GM23338 (cell line): ENCODE measurements at regions not wholly inside any gene's neighbourhood (a gene's known extent, or its start where the extent isn't known, plus 50 kb on each side); places are given as distances from the start of the nearest gene placed in this dataset.

Experiments
- CREB1 ChIP-seq: fragments of 250-450 bp; sonication (Bioruptor Pico); IDR thresholded peaks from 2 replicates; pipeline ENCODE4 v1.5.0; 2020; ENCODE audit warnings: low read depth, mild to moderate bottlenecking, moderate library complexity
- CTCF ChIP-seq, 2 experiments: fragments of 200-600 bp in 1 of 2; sonication (generic) in 1 of 2; conservative IDR thresholded peaks; 2 replicates each; pipeline versions ENCODE4 v1.5.1 to v1.6.1; 2016 to 2017; ENCODE audit warnings: antibody characterized with exemption in 2 of 2, low read depth in 2 of 2, mild to moderate bottlenecking in 2 of 2, moderate library complexity in 1 of 2
- ETS1 ChIP-seq: IDR thresholded peaks from 2 replicates; pipeline ENCODE4 v1.6.1; 2016; ENCODE audit warnings: antibody characterized with exemption
- EZH2 ChIP-seq: fragments of 200-600 bp; sonication (generic); IDR thresholded peaks from one replicate; pipeline ENCODE4 v1.8.0; 2017; ENCODE audit warnings: antibody characterized with exemption, mild to moderate bottlenecking, low read depth; ENCODE audit not compliant: unreplicated experiment
- EZH2phosphoT487 ChIP-seq: fragments of 200-600 bp; sonication (generic); IDR thresholded peaks from one replicate; pipeline ENCODE4 v1.8.1; 2018; ENCODE audit warnings: antibody characterized with exemption; ENCODE audit not compliant: unreplicated experiment
- JUNB ChIP-seq: IDR thresholded peaks from one replicate; pipeline ENCODE4 v1.6.1; 2016; ENCODE audit warnings: antibody characterized with exemption; ENCODE audit not compliant: unreplicated experiment
- NANOG ChIP-seq: IDR thresholded peaks from 2 replicates; pipeline ENCODE4 v1.6.1; 2016; ENCODE audit warnings: antibody characterized with exemption, borderline replicate concordance
- POLR2AphosphoS5 ChIP-seq: IDR thresholded peaks from 2 replicates; pipeline ENCODE4 v1.6.1; 2016; ENCODE audit warnings: antibody characterized with exemption, low read depth
- REST ChIP-seq: IDR thresholded peaks from one replicate; pipeline ENCODE4 v1.6.1; 2018; ENCODE audit warnings: antibody characterized with exemption; ENCODE audit not compliant: unreplicated experiment
- STAT1 ChIP-seq: IDR thresholded peaks from one replicate; pipeline ENCODE4 v1.6.1; 2016; ENCODE audit warnings: antibody characterized with exemption; ENCODE audit not compliant: unreplicated experiment
- ZNF114 ChIP-seq: fragments of 250-450 bp; sonication (Bioruptor Pico); IDR thresholded peaks from 2 replicates; pipeline ENCODE4 v1.5.0; 2020; ENCODE audit warnings: mild to moderate bottlenecking, moderate library complexity
- ZNF331 ChIP-seq: fragments of 250-450 bp; sonication (Bioruptor Pico); IDR thresholded peaks from 2 replicates; pipeline ENCODE4 v1.5.0; 2020; ENCODE audit warnings: low read depth, mild to moderate bottlenecking, moderate library complexity
- ZNF462 ChIP-seq: fragments of 250-450 bp; sonication (Bioruptor Pico); IDR thresholded peaks from 2 replicates; pipeline ENCODE4 v1.5.0; 2020; ENCODE audit warnings: mild to moderate bottlenecking, moderate library complexity

GRCh38 chr1:25061261-25061995, 131.4 kb upstream of the RUNX3 start:
- TF ChIP-seq CTCF (conservative IDR thresholded peaks at IDR 0.05; ENCODE audit: low read depth in 2 of 2), result no peak
- TF ChIP-seq POLR2AphosphoS5, result no peak
- no peak for TF ChIP-seq EZH2
- TF ChIP-seq ZNF331 (CRISPR knock-in tag), result no peak
- no peak for TF ChIP-seq EZH2phosphoT487
- TF ChIP-seq REST, result no peak
- no peak for TF ChIP-seq ZNF462
- TF ChIP-seq CREB1, result no peak
- no peak for TF ChIP-seq NANOG
- TF ChIP-seq STAT1, result no peak
- no peak for TF ChIP-seq ZNF114 (CRISPR knock-in tag)
- TF ChIP-seq JUNB, result no peak
- no peak for TF ChIP-seq ETS1
